Right renal pelvis (tissue), 4 donors: ENCODE measurements at regions not wholly inside any gene's neighbourhood (a gene's known extent, or its start where the extent isn't known, plus 50 kb on each side); places are given as distances from the start of the nearest gene placed in this dataset.
"Not testable (repeated sequence)": the region's sequence is repeated elsewhere in the genome, so short reads cannot be mapped to it uniquely, and the experiment has no call there.

Source experiments
- DNase-seq, 4 donors: peaks; one replicate each; pipeline ENCODE4 v3.0.0-alpha.2; 2013; ENCODE audit warnings: low read depth in 4 of 4, low spot score in 3 of 4, missing footprints in 1 of 4

GRCh38 chr16:5977329-5977728, 879.7 kb upstream of the EEF2KMT start:
- DNase-seq: no peak

- DNase-seq: no peak
Observed at GRCh38 chr16:5972747-5973146, 875.2 kb upstream of the EEF2KMT start.

DNA sequence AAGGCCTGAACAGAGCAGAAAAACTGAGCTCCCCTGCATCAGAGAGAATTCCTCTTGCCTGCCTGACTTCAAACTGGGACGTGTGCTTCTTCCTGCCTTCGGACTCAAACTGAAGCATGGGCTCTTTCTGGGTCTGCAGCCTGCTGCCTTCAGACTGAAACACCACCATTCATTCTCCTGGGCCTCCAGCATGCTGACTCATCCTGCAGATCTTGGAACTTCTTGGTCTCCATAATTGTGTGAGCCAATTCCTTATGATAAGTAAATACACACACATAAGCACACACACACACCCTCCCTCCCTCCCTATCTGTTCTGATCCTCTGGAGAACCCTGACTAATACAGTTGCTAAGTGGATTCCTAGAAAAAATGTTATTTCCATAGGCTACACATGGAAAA, 874.3 kb upstream of the EEF2KMT start:
- DNase-seq: no peak

- DNase-seq: no peak
Observed at GRCh38 chr16:5971106-5971505, 873.5 kb upstream of the EEF2KMT start.

DNA sequence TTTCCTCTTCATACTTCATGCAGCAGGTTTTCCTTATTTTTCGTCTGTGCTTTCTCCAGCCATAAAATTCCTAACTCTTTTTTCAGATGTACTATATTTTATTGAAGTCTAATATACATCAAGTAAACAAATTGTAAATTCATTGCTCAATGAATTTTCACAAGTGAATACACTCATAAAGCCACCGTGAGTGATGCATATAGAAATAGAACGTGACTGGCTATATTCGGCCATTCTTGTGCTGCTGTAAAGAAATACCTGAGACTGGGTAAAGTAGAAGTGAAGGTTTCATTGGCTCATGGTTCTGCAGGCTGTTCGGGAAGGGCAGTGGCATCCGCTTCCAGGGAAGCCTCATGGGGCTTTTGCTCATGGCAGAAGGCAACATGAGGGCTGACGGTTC, 868.4 kb upstream of the EEF2KMT start:
- DNase-seq: no peak

DNA sequence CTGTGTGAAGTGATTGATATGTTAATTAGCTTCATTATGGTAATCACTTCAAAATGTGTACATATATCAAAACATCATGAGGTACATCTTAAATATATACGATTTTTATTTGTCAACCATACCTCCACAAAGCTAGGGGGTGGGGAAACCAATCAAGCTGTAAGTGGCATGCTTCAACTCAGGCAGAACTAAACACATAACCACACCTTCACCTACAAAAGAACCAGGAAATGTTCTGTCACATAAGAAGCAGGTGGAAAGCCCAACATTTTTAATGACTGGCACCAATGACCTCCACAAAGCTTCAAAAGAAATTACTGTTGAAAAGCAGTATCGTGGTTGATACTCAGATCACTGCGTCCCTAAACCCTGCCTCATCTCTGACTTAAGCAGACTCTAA, 867.7 kb upstream of the EEF2KMT start:
- DNase-seq: no peak

- DNase-seq: no peak
Observed at GRCh38 chr16:5951486-5951885, 853.9 kb upstream of the EEF2KMT start.

DNA sequence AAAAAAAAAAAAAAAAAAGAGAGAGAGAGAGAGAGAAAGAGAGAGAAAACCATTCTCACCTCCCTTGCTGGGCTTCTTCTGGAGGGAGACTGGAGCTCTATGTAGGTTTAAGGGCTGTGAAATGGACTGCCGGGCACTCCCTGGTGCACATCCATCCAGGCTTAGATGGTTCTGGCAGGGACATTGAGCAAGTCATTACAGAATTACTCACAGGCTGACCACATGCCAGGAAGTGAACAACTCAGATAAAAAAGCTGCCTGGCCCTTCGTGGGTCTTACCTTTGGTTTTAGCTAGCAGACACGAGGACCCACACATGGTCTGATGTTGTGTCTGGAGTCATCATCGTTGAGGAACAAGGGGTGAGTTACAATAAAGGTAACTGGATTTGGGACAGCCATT, 847.4 kb upstream of the EEF2KMT start:
- DNase-seq: no peak

GRCh38 chr16:5938607-5939006, 841.0 kb upstream of the EEF2KMT start:
- no peak for DNase-seq

- no peak for DNase-seq
Observed at GRCh38 chr16:5932906-5933305, 835.3 kb upstream of the EEF2KMT start.

GRCh38 chr16:5928476-5929065, 831.0 kb upstream of the EEF2KMT start:
- DNase-seq: no peak

- no peak for DNase-seq
Observed at GRCh38 chr16:5925850-5926249, 828.3 kb upstream of the EEF2KMT start.

GRCh38 chr16:5922686-5923085, 825.1 kb upstream of the EEF2KMT start:
- DNase-seq: no peak

DNA sequence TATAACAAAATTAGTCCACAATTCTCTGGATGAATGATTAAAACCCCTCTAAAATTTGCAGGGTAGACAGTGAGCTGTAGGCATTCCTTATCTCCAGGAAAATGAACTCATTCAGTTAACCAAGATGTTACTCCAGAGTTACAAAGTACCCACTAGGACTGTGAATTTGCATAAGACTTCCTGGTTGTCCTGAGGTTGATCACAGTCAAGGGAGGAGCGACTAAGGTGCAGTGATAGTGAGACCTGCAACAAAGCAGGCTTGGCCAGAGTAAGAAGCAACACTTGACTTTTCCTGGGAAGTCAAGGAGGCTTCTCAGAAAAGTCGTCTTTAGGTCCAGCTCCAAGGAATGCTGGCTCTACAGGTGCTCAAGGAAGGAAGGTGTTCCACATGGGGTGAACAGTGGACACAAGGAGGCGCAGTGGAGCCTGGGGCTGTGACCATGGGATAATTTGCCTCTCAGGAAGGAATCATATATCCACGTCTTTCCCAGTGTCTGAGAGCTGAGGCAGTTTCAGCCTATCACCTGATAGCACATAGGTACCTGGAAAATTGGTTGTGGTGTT, 821.1 kb upstream of the EEF2KMT start:
- DNase-seq: no peak

DNA sequence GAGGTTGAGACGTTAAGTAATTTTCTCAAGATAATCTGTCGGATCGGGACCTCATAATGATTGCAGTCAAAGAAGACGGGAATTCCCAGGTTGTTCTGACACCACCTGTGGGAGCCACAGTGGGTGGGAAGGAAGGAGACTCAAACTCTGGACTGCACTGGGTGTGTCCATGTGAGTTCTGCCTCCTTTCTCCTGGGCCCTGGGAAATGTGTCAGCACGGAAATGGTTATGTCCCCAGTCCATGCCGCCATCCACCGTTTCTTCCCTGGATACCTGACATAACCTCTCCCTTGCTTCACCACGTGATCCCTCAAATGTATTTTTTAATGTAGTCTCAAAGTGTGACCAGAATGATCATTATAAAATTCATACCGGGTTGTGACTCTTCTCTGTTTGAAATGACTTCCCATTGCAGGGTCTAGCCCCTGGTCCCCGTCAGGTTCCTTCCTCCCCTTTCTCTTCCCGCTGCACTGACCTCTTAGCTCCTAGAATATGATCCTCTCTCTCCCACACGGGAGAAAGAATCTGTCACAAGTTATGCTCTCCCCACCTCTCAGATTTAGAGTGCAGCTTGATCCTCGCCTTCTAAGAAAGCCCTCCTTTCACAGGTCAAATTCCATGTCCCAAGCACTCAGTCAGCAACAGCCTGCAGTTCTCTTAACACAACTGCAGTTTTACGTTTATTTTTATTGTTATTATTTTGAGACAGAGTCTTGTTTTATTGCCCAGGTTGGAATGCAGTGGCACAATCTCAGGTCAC, 820.0 kb upstream of the EEF2KMT start:
- DNase-seq: peak in 1 of 4 donors; percentile 10

- no peak for DNase-seq
Observed at GRCh38 chr16:5916711-5917191, 819.2 kb upstream of the EEF2KMT start.

- no peak for DNase-seq
Observed at GRCh38 chr16:5911241-5911640, 813.6 kb upstream of the EEF2KMT start.

DNA sequence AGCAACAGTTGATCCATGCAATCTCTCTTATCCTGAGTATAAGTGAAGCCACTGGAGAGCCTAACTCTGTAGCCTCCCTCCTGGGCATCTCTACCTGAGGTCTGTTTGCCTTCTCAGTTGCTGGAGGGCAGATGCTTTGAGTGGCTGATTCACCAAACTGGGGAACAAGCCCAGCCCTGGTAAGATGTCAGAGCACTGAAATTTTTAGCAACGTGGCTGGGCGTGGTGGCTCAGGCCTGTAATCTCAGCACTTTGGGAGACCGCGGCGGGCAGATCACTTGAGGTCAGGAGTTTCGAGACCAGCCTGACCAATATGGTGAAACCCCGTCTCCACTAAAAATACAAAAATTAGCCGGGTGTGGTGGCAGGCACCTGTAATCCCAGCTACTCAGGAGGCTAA, 812.0 kb upstream of the EEF2KMT start:
- not testable (repeated sequence) for DNase-seq

DNA sequence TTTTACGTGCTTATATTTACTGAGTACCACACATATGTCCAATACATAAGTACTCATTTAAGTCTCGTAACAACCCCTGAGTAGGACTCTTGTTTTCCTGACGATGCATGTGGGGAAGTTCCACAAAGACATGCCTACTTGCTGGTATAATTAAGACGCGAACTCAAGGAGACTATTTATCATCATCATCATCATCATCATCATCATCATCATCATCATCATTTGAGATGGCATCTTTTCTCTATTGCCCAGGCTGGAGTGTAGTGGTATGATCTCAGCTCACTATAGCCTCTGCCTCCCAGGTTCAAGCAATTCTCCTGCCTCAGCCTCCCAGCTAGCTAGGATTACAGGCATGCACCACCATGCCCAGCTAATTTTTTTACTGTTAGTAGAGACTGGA, 809.9 kb upstream of the EEF2KMT start:
- no peak for DNase-seq

- no peak for DNase-seq
Observed at GRCh38 chr16:5906351-5906750, 808.8 kb upstream of the EEF2KMT start.

DNA sequence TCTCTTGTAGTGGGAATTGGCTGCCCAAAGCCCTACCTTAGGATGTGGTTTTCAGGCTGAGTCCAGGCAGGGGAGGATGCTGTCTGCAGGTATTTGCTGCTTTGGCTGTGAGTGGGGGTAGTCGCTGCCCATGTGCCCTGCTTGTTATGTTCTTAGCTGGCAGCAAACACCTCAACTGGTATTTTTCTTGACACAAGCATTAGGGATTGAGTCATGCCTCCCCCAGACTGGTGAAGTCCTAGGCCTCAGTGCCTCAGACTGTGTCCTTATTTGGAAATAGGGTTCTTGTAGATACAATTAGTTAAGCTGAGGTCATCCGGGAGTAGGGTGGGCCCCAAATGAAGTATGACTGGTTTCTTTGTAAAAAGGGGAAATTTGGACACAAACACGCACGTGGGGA, 808.3 kb upstream of the EEF2KMT start:
- no peak for DNase-seq

GRCh38 chr16:5903832-5904231, 806.2 kb upstream of the EEF2KMT start:
- DNase-seq: no peak
